Kidney epithelial cell (primary cell): ENCODE measurements at regions not wholly inside any gene's neighbourhood (a gene's known extent, or its start where the extent isn't known, plus 50 kb on each side); places are given as distances from the start of the nearest gene placed in this dataset.

ENCODE experiments used
- DNase-seq: peaks from one replicate; pipeline ENCODE4 v3.0.0-alpha.2; 2010; ENCODE audit warnings: low read depth
- H3K27me3 ChIP-seq: 2 replicates; pipeline ENCODE4 v1.6.0; 2011; ENCODE audit warnings: low read length; ENCODE audit not compliant: control insufficient read depth, insufficient read depth
- H3K36me3 ChIP-seq: 2 replicates; pipeline ENCODE4 v1.5.1; 2011; ENCODE audit warnings: low read length; ENCODE audit not compliant: control insufficient read depth, insufficient read depth
- H3K4me3 ChIP-seq: 2 replicates; pipeline ENCODE4 v1.5.1; 2011; ENCODE audit warnings: low read depth, mild to moderate bottlenecking, control low read depth, low read length
- CTCF ChIP-seq: IDR thresholded peaks from 2 replicates; pipeline ENCODE4 v1.5.1; 2011; ENCODE audit warnings: mild to moderate bottlenecking, moderate library complexity, low read length, control low read depth, inconsistent platforms; ENCODE audit not compliant: insufficient read depth, poor library complexity, severe bottlenecking

DNA sequence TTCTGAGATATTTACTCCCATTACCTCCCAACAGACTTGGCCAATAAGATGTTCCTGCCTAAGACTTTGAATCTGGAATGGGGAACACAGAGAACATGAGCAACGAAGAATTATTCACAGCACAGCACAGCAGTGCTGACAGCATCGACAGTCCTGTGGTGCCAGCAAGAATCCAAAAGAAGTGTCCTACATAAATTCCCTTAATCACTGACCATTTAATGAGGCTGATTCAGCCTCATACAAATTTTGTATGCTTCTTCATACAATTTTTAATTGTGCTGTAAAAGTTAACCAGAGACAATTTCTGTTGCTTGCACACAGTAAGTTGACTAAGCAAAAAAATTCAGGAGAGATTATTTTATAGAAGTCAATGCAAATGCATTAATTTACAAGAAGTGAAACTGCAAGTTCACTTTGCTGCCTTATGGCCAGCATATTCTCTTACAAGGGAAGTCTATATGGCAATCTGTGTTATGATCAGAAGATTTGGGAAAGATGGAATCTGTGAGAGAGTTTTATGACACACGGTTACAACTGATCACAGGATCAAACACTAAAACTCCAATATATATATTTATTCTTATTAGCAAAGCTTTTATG is 855.9 kb downstream of the LTN1 start:
- TF ChIP-seq CTCF = no peak
- no peak for DNase-seq
- H3K36me3 ChIP-seq = no peaks in the 10 kb centered on the region
- H3K4me3 ChIP-seq = no peak overlapping the region
- H3K27me3 ChIP-seq = no peaks in the 10 kb centered on the region

DNA sequence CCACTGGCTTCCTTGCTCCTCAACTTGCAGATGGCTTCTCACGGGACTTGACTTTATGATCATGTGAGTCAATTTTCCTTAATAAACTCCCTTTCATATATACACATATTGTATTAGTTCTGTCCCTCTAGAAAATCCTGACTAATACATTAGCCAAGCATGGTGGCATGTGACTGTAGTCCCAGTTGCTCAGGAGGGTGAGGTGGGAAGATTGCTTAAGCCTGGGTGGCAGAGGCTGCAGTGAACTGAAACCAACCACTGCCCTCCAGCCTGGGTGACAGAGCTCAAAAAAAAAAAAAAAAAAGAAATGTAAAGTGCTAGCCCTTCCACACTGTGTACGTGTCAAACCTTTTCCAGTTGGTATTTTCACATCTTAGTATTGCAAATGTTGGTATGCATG is 857.0 kb downstream of the LTN1 start:
- no peak for TF ChIP-seq CTCF
- Histone ChIP-seq H3K4me3 (no peak overlapping the region), H3K27me3 (no peaks in the 10 kb centered on the region), H3K36me3 (no peaks in the 10 kb centered on the region)
- no peak for DNase-seq

- TF ChIP-seq CTCF = no peak
- DNase-seq = no peak
- Histone ChIP-seq H3K36me3 (no peaks in the 10 kb centered on the region), H3K4me3 (no peak overlapping the region), H3K27me3 (no peaks in the 10 kb centered on the region)
These were observed 859.6 kb downstream of the LTN1 start for GRCh38 chr21:28133116-28133515.

- Histone ChIP-seq H3K36me3 (no peaks in the 10 kb centered on the region), H3K27me3 (no peaks in the 10 kb centered on the region), H3K4me3 (no peak overlapping the region)
- DNase-seq = no peak
- no peak for TF ChIP-seq CTCF
These were observed 860.0 kb downstream of the LTN1 start for GRCh38 chr21:28132713-28133112.

GRCh38 chr21:28127175-28127785 is 865.4 kb downstream of the LTN1 start:
- Histone ChIP-seq H3K27me3 (no peaks in the 10 kb centered on the region), H3K4me3 (no peak overlapping the region), H3K36me3 (no peaks in the 10 kb centered on the region)
- no peak for TF ChIP-seq CTCF
- no peak for DNase-seq
